GM21529 (cell line): ENCODE measurements at regions not wholly inside any gene's neighbourhood (a gene's known extent, or its start where the extent isn't known, plus 50 kb on each side); places are given as distances from the start of the nearest gene placed in this dataset.
A peak's percentile ranks its signal among the peaks of the same experiment; 100 is the strongest.
"Not testable (repeated sequence)": the region's sequence is repeated elsewhere in the genome, so short reads cannot be mapped to it uniquely, and the experiment has no call there.

ENCODE experiments used
- ATAC-seq: cut with Tn5 transposase; IDR thresholded peaks from one replicate; pipeline ENCODE4 v1.9.1; 2021; ENCODE audit not compliant: unreplicated experiment

DNA sequence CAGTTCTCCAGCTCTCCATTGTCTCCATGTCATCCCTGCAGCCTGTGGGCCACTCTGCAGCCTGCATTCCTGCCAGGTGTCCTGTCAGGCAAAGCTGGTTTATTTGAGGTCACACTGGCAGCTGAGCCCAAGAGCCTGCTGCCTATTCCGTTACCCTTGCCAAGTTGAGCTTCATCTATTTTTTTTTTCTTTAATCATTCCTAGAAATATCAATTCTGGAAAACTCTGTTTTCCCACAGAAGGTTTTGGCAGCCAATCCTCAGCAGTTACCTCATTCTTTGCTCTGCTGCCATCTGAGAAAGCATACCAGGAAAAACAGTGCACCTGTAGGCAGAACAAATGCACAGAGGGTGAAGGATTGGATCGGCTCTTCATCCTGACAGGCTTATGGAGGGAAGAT lies 411.0 kb upstream of the ACVR2A start:
- ATAC-seq: no peak

GRCh38 chr2:147430408-147430807 lies 414.4 kb upstream of the ACVR2A start:
- ATAC-seq: no peak

DNA sequence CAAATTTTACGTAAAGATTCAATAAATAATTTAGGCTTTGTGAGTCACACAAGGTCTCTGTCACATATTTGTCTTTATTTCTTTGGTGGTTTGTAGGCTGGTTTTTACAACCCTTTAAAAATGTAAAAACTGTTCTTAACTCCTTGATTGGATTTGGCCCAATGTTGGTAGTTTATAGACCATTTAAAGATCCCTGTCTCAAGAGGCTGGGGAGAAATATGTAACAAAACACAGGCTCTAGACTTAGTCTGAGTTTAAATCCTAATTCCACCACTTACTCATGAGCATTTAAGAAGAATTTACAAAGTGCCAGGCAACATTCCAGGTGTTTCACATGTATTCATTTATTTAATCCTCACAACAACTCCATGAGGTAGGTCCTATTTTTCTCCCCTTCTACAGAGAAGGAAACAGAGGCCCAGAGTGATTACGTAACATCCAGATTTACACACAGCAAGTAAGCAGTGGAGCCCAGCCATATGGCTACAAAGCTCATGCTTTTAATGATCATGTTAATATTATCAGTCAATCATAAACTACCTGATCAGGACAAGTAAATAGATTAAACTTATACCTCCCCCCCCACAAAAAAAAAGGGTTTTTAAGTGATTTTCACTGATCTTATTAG lies 416.6 kb upstream of the ACVR2A start:
- ATAC-seq: no peak

- ATAC-seq: no peak
Measured at GRCh38 chr2:147425437-147426029, 419.3 kb upstream of the ACVR2A start.

DNA sequence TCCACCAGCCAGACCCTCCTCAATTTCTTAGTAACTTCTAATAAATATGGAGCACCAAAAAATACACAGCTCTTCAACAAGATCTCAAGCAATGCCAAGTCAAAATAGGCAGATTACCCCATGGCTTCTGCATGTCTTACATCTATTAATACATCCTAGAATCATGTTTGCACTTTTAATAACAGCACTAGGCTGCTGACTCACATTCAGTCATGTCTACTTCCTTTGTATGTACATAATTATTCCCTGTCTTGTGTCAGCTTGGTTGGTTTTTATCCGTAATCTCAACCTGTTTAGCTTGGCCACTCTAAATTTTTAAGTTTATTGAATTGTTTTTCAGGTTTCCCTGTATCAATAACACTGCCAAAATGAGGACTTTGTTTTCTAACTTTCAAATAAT lies 420.1 kb upstream of the ACVR2A start:
- no peak for ATAC-seq

DNA sequence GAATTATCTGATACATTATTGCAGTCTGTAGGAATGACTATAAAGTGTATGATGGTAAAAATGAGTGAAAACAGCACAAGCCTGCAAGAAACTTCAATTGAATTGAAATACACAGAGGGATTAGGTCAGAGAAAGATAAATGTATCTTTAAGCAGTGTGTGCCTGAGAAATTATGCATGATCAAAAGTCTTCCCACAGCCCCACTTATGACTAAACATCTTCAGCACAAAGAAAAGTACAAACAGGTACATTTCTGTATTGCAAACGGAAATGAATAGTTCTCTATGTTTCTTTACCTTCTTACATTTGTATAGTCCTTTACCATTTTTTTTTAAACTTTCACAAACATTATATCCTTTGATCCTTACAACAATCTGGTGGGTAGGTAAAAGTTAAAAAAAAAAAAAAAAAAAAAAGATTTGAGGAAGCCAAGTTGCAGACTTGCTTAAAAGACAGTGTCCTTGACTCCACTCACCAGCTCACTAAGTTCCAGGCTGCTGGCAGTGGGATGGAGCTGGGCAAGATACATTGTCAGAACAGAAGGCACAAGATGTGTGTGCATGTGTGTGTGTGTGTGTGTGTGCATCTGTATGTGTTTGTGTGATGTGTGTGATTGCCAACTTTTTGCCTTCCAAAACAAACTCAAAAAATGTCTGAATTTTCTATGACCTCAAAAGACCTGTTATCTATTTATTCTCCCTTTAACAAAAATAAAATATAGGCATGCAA lies 423.7 kb upstream of the ACVR2A start:
- ATAC-seq: no peak

- ATAC-seq: no peak
Measured at GRCh38 chr2:147420517-147420916, 424.3 kb upstream of the ACVR2A start.

GRCh38 chr2:147416099-147416498 lies 428.7 kb upstream of the ACVR2A start:
- no peak for ATAC-seq

DNA sequence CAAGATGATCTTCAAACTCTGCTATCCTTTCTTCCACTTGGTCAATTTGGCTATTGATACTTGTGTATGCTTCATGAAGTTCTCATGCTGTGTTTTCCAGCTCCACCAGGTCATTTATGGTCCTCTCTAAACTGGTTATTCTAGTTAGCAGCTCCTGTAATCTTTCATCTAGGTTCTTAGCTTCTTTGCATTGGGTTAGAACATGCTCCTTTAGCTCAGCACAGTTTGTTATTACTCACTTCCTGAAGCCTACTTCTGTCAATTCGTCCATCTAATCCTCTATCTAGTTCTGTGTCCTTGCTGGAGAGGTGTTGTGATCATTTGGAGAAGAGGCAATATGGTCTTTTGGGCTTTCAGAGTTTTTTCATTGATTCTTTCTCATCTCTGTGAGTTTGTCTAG lies 430.2 kb upstream of the ACVR2A start:
- ATAC-seq: not testable (repeated sequence)

DNA sequence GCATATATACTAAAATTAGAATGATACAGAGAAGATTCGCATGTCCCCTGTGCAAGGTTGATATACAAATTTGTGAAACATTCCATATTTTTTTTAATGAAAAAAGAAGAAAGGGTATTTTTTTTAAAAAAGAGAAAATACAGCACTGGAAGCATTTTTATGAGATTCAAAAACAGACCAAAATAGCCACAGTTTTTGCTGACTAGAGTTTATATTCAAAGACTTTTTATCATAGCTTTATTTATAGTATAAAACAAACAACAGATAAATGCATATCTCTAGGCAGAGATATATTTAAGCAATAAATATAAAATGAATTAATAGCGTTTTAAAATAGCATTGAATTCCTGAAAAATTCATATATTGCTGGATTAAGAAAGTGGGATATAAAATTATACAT lies 436.5 kb upstream of the ACVR2A start:
- ATAC-seq: no peak

GRCh38 chr2:147405651-147406050 lies 439.2 kb upstream of the ACVR2A start:
- peak; percentile 69 for ATAC-seq

DNA sequence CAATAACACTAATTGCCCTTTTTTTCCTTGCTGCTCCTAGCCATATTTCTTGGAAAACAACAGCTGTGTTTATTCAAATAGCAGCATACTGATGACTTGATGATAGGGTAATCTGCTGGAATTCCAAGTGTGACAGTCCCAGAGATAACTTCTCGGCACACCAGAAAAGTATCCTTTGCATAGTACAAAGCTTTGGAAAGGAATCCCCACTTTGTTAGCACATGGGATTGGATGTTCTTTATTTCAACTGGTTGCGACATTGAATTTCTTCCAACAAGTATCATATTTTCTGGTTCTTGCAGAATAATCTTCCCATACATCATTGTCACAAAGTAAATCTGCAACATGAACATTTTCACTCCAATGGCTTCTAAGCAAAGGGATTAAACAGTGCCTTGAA lies 445.8 kb upstream of the ACVR2A start:
- ATAC-seq: no peak

DNA sequence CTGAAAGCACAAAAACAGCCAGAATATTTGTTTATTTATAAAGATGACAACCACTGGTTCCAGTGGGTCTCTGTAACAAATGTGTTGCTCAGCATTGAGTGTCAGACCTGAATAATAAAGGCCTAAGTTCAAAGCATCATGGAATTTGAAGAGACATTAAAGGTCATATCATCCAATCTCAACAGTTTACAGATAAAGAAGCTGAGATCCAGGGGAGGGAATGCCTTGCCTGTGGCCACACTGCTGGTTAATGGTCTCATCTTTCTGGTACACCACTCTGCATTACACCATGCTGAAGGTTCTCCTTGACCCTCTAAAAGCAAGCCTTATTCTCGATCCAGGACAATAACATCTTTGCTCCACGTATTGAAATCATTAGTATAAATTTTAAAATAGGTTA lies 446.5 kb upstream of the ACVR2A start:
- ATAC-seq: no peak

DNA sequence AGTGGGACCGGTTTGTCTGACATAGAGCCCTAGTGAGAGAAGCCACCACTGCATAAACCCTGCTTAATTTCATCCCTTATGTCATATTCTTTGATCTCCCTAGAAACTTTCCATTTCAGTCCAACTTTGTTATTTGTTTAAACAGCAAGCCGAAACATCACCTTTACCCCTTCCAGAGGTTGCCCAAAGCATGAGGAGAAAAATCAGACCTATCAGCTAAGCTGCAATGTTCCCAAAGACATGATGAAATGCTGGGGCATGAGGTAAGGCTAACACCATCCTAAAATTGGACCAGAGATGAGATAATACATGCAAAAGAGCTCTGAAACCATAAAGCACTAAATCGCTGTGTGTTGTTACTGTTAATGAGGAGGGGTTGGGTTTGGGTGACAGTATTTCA lies 447.9 kb upstream of the ACVR2A start:
- no peak for ATAC-seq

GRCh38 chr2:147394179-147394790 lies 450.5 kb upstream of the ACVR2A start:
- ATAC-seq: no peak

GRCh38 chr2:147392180-147392579 lies 452.6 kb upstream of the ACVR2A start:
- ATAC-seq: no peak

GRCh38 chr2:147390475-147390874 lies 454.4 kb upstream of the ACVR2A start:
- no peak for ATAC-seq

DNA sequence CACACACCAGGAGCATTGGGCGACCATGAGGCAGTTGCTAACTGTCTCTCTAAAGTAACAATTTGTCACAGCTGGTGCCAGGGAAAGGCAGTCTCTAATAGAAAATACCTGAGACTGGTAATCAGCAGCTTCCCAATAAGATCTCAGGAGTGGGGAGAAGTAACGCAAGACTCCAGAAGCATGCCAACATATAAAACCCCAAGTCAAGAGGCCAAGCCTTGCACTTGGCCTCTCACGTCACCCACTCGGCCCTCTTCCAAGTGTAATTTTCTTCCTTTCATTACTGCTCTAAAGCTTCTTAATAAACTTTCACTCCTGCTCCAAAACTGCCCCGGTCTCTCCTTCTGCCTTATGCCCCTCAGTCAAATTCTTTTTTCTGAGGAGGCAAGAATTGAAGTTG lies 455.6 kb upstream of the ACVR2A start:
- no peak for ATAC-seq

DNA sequence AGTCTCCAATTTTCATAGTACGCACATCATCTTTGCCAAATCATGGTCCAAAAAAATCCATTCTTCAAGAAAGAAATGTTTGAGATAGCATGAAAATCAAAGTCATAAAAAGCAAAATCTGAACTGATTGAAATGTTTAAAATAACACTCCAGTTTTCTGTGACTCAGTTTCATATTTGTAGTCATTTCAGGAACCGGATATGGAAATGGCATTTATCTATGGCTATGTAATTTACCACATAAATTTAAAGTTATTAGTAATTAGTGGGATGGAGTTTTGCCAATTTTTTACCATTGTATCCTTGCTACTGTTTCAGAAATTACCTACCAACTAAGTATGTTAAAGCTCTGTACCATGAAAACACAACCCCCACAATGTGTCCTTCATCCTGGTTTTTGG lies 456.6 kb upstream of the ACVR2A start:
- ATAC-seq: no peak

DNA sequence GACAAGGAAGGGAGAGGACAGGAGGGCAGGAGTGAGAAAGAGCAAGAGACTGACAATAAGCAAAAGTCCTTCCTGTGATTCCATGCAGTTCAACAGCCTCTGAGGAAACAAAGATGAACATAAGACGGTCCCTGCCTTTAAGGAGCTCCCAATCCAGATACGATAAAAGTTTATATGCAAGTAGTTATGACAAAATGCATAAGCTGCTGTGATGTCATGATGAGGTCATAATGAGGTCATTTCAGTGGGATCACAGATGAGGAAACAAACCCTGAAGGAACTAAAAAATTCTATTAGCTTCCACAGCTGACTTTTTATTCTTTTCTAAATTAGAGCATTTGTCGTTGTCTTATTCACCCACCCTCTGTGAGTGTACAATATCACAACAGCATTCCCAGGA lies 458.5 kb upstream of the ACVR2A start:
- no peak for ATAC-seq

GRCh38 chr2:147385600-147385999 lies 459.2 kb upstream of the ACVR2A start:
- no peak for ATAC-seq

- no peak for ATAC-seq
Measured at GRCh38 chr2:147384659-147385058, 460.2 kb upstream of the ACVR2A start.
